ENCODE measurements at regions not wholly inside any gene's neighbourhood (a gene's known extent, or its start where the extent isn't known, plus 50 kb on each side); places are given as distances from the start of the nearest gene placed in this dataset.

GRCh38 chr3:164539215-164539614 is 539.1 kb downstream of the SI start:
- no peak for DNase-seq

GRCh38 chr3:164537485-164537884 is 540.8 kb downstream of the SI start:
- DNase-seq = no peak

- no peak for DNase-seq
Observed at GRCh38 chr3:164533275-164533674, 545.0 kb downstream of the SI start.

GRCh38 chr3:164526250-164526649 is 552.0 kb downstream of the SI start:
- DNase-seq = no peak

- no peak for DNase-seq
Observed at GRCh38 chr3:164524201-164524600, 554.1 kb downstream of the SI start.

GRCh38 chr3:164522073-164522763 is 556.1 kb downstream of the SI start:
- DNase-seq = no peak

GRCh38 chr3:164521644-164522043 is 556.7 kb downstream of the SI start:
- DNase-seq = no peak

GRCh38 chr3:164521139-164521538 is 557.2 kb downstream of the SI start:
- DNase-seq = no peak

GRCh38 chr3:164515256-164515655 is 563.0 kb downstream of the SI start:
- no peak for DNase-seq

GRCh38 chr3:164514576-164514975 is 563.7 kb downstream of the SI start:
- DNase-seq = no peak

- no peak for DNase-seq
Observed at GRCh38 chr3:164507886-164508285, 570.4 kb downstream of the SI start.

GRCh38 chr3:164498917-164499316 is 579.4 kb downstream of the SI start:
- no peak for DNase-seq

GRCh38 chr3:164488893-164489292 is 589.4 kb downstream of the SI start:
- no peak for DNase-seq

- no peak for DNase-seq
Observed at GRCh38 chr3:164486150-164486549, 592.1 kb downstream of the SI start.

- no peak for DNase-seq
Observed at GRCh38 chr3:164479978-164480377, 598.3 kb downstream of the SI start.

- DNase-seq = no peak
Observed at GRCh38 chr3:164479406-164479805, 598.9 kb downstream of the SI start.

GRCh38 chr3:164478323-164478722 is 600.0 kb downstream of the SI start:
- no peak for DNase-seq

- DNase-seq = no peak
Observed at GRCh38 chr3:164477403-164477802, 600.9 kb downstream of the SI start.

- no peak for DNase-seq
Observed at GRCh38 chr3:164476631-164477030, 601.7 kb downstream of the SI start.

GRCh38 chr3:164470471-164470870 is 607.8 kb downstream of the SI start:
- no peak for DNase-seq

- DNase-seq = no peak
Observed at GRCh38 chr3:164468055-164468454, 610.2 kb downstream of the SI start.

- DNase-seq = no peak
Observed at GRCh38 chr3:164467007-164467406, 611.3 kb downstream of the SI start.

GRCh38 chr3:164465172-164465571 is 613.1 kb downstream of the SI start:
- DNase-seq = no peak

- DNase-seq = no peak
Observed at GRCh38 chr3:164460851-164461250, 617.4 kb downstream of the SI start.

- no peak for DNase-seq
Observed at GRCh38 chr3:164459521-164460151, 618.7 kb downstream of the SI start.
